SIG-M5 treated with dmso at 0.1 percent for 504 hours (cell line): ENCODE measurements at regions not wholly inside any gene's neighbourhood (a gene's known extent, or its start where the extent isn't known, plus 50 kb on each side); places are given as distances from the start of the nearest gene placed in this dataset.

Experiments
- DNase-seq: peaks from one replicate; lab custom pipeline; 2025; ENCODE audit not compliant: unreplicated experiment; lab: John Stamatoyannopoulos, UW

DNA sequence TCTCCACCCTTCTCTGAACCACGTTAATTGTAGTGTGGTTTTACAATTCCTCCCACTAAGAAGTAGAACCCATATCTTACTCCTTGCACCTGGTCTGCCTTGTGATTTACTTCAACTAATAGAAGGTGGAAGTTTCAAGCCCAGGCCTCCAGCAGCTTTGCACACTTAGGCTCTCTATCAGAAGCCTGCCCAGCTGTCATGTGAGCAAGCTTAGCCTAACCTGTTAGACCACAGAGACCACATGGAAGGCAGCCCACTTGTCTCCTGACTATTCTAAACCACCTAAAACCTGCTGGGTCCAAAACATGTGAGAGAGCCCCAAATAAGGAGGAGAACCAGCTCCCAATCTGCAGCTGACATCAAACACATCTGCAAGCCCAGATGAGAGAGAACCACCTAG is 127.6 kb upstream of the BTBD3 start:
- DNase-seq: no peak

DNA sequence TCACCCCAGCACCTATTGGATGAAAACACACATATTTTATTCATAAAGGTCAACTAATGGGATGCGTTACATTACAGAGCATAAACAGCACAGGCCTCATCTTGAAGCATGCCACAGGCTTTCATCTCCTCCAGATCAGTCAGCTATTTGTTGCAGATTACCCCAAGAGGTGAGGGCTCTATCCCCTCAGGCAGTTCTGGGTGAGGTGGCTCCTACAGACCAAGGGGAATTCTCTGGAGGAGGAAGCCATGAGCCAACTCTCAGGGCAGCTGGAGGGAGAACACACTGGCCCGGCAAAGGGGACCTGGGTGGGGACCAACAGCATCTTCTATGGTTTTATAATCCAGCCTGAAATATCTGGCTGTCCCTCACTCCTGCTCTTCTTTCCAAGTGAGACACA is 126.4 kb upstream of the BTBD3 start:
- DNase-seq: no peak

DNA sequence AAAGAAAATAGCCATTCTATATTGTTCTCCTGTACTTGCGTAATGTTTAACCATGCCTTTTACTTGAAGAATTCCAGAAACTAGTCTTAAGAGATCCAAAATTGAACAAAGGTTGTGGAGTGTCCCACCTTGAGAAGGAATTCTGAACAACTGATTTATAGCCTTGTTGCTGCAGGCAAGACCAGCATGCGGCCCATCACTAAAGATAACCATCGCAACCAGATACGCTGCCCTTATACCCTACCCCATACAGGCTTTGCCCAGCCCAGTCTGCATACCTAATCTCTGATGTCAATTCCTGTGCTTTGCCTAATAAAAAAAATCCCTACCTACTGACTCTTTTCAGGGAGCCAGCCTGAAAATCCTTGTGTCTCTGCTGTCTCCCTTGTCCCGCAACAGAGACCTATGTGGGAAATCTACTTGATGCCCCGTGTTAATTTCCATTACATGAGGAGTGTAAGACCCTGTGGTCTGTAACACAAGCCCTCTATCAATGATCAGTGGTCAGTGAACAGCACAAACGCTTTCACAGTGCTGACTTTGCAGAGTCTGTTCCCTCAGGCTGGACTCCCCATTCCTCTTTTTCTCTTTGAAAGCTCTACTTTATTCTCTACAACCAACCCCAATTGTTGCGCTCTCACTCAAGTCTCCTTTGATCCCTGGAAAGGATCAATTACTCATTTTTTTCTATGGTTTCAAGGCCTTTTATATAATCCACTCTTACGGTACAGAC is 125.7 kb upstream of the BTBD3 start:
- no peak for DNase-seq

DNA sequence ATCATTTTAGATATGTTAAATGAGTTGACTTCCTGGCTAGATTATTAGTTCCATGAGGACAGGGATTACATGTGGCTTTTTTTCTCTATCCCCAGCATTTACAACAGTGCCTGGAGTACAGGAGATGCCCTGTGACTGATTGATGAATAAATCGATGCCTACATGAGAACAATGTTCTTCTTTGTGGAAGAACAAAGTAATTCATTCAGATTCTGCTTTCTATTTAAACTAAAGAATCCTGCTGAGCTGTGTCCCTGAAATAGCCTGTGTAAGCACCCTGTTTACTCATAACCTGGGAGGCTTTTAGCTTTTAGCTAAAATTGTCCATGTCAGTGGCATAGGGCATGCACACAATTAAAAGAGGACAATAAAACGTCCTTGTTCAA is 125.1 kb upstream of the BTBD3 start:
- no peak for DNase-seq

DNA sequence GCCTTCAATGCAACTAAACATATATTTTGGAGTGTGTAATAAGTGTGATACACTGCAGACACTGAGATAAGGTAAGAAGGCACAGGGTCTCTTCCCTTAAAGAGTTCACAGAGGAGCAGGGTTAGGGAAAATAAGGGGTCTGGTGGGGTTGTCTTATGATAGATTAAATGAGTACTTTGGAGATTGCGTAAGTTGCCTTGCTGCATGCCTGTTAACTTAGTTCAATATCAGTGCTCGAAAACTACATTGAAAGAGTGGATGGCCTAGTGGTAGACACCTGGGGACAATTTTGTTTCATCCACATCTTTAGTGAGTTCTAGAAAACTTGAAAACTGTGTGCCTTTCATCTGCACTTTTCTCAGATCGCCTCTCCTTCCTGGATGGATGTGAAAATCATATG is 123.2 kb upstream of the BTBD3 start:
- no peak for DNase-seq

DNA sequence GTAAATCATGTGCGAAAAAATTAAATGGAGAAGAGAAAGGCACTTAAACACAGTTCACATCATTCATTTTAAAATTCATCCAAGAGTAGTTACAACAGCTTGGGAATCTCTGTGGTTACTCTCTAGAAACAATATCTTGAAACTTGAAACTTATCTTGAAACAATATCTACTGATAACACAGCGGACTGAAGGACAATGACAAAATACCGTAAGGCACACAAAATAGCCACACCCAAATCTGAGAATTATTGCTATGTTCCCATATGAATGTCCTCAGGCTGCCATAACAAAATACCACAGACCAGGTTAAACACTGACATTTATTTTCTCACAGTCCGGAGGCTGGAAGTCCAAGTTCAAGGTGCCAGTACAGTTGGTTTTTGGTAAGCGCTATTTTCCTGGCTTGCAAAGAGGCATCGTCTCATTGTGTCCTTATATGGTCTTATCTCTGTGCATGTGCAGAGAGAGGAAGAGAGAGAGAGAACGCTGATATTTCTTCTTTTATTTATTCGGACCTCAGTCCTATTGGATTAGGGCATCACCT is 122.5 kb upstream of the BTBD3 start:
- DNase-seq: no peak

DNA sequence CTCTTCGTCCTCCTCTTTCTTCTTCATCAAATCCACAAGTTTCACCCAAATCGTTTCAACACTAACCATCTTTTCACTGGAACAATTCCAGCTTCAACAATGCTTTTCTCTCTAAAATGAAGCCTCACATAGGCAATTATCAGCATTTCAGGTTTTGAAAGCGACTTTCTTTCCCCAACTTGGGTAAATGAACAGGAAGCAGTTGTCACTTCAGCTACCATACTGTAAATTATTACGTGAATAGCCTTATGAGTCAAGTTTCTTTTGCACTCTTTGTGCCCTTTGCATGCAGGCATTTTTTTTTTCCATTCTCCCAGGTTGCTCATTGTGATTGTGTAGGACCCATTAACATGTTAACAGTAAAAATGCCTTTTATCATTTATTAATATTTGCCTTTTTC is 121.7 kb upstream of the BTBD3 start:
- no peak for DNase-seq

DNA sequence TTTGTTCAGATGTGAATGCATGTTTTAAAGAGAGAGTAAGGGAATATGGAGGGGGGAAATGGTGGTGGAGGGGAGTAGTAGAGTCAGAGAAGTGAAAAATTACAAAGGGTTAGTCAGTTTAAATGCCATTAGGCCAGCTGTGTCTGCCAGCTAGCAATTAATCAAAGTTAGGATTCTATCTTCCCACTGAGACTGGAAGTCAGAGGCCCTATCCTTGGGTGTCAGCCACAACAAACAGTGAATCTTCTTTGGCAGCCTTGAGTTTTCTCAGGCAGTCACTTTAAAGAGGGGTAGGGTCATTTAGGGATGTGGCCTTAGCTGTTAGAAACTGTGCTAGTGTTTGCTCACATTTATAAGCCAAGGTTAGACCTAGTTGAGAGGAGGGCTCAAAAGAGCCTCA is 120.5 kb upstream of the BTBD3 start:
- no peak for DNase-seq

DNA sequence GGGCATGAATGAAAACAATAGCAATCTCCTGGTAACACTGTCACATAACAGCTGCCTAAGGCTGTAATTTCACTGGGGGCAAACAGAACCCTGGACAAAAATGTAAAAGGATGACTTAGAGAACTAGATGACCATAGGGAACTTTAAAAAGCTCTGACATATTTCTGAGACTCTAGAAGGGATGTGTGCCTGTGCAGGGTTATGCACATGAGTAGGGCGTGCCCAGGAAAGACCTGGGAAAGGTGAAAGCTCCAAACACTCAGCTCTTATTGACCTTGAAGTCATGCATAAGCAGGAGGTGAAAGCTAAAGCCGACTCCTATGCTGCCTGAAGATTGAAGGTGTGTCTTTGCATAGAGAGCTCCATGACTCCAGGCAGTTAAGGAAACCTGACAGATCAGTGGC is 118.4 kb upstream of the BTBD3 start:
- DNase-seq: no peak

DNA sequence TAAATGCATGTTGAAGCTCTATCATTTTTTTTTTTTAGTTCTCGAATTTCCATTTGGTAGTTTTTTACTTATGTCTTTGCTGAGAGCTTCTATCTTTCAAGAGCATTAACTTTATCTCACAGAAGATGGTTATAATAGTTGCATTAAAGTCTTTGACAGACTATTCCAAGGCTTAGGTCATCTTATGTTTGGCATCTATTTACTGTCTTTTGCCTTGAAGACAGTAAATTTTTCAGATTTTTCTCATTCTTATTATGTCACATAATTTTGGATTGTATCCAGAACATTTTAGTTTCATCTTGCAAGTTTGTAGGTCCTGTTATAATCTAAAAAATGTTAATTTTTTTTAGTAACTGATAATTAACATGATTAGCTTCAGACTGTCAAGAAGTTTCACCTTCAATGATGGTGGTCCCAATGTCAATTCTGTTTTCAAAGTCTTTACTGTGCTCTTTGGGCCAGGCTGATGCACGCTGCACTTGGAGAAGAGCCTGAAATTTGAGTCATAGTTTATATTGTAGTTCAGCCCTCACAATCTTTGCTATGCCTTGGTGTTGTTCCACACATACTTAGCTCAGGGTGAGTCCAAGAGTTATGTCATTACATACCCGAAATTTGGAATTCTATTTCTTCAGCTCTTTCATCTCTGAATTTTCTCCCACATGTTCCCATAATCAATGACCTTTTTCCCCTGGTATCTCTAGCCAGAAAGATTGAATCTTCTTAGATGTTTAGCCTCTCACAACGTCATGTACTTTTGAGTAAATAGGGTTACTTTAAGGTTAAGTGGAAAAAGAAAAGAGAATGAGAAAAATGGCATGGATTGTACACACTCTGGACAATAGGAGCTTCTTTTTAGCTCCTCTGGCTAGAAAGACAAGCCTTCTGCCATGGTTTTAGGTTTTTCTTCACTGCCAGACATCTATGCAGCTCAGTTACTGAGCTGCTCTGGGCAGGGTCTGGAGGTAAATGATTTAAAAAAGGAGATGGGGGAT is 110.3 kb upstream of the BTBD3 start:
- no peak for DNase-seq

DNA sequence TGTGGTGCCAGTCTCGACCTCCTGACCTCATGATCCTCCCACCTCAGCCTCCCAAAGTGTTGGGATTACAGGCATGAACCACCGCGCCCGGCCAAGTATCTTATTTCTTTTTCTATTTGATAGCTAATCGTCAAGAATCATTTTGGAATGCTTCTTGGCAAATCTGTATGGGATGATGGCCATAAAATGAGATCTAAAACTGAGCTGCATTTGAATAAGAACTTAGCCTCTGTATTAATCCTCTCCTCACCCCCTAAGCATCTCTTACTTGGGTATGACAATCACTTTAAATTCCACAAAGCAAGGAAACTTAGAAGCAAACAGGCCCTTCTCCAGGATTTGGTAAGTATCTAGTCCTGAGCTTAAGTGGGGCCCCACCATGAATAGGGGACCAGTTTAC is 108.9 kb upstream of the BTBD3 start:
- no peak for DNase-seq

DNA sequence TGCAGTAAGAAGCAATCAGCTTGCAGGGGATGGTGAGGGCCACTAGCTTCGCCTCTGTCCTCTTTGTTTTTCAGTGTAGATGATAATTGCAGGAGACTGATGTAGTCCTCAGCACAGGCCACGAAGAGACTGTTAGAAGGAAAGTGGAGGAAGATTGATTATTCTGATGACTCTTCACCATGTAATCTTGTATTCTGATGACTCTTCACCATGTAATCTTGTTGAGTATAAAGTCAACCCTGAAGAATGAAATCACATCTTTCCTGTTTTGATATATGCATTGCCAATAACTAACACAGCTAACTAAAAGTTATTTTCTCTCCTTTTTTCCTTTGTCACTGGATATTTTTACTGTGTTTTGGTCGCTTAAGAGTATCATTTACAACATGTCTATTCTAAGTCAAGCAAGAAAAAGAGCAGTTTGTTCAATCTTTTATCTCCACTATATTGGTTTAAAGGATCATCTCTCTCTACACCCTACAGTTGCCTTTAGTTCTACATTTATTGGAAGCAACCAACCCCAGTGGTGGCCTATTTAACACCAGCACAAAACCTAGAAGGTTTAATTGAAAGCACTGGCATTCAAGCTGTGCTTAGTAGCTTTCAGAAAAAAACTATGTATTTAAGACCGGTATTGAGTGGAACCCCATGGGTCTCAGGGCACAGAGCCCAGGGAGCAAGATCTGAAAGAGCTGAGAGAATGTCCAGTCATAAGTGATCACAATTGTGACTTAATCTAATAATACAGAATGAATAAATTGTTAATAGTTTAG is 107.2 kb upstream of the BTBD3 start:
- no peak for DNase-seq

DNA sequence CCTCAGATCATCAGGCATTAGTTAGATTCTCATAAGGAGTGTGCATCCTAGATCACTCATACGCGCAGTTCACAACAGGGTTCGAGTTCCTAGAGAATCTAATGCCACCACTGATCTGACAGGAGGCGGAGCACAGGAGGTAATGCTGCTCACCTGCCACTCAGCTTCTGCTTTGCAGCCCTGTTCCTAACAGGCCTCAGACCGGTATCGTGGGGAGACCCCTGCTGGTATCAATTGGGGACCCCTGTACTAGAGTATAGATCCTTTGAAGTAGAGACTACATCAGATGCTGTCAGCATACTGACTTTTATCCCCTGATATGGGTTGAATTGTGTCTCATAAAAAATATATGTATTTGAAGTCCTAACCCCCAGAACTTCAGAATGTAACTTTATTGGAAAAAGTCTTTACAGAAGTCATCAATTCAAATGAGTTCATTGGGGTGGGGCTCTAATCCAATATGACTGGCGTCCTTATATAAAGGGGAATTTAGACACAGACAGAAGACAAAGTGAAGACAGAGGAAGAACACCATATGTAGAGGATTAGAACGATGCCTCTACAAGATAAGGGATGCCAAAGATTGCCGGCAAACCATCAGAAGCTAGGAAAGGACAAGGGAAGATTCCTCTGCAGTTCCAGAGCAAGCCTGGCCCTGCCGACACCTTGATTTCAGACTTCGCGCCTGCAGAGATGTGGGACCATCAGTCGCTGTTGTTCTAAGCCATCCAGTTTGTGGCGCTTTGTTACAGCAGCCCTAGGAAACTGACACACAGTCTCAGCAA is 104.4 kb upstream of the BTBD3 start:
- DNase-seq: no peak

DNA sequence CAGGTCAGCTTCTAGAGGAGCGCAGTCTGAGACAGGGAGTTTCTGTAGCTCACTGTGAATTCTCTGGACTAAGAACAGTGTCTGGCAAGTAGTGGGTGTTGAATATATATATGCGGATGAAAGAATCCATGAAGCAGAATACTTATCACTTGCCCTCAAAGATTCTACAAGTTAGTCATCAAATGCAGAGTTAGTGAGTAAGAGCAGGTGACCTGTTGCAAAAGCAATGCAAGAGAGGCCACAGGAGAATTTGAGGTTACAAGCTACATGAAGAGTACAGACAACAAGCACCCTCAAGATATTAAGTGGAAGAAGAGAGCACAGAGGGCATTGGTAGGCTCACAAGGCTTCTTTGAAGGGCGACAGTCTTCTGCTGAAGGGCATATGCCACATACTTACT is 103.4 kb upstream of the BTBD3 start:
- no peak for DNase-seq

DNA sequence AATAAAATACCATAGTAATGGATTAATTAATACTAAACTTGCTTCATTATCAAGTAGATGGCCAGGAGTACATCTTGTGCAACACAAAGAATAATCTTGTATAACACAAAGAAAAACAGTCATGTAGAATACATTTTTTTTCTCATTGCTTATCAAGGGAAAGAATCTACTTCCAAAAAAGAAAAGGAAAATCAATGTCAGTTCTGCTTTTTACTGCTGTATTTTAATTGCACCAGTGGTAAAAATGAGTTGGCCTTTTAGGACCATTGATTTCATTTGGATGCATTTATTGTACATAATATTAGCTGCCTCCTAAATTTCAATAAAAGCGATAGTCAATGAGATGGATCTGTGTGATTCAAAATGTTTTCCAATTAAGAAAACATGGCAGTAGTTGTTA is 96.9 kb upstream of the BTBD3 start:
- DNase-seq: no peak

DNA sequence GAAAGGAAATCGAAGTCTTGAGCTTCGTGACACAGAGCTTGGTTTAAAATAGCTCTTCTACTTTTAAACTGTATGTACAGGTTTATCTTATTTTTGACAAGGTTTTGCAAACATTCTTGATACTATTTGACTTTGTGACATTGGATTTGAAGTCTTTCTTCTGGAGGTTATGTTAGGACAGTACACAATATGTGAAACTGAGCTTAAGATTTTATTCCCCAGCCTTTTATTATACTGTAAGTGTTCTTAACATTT is 95.2 kb upstream of the BTBD3 start:
- no peak for DNase-seq

DNA sequence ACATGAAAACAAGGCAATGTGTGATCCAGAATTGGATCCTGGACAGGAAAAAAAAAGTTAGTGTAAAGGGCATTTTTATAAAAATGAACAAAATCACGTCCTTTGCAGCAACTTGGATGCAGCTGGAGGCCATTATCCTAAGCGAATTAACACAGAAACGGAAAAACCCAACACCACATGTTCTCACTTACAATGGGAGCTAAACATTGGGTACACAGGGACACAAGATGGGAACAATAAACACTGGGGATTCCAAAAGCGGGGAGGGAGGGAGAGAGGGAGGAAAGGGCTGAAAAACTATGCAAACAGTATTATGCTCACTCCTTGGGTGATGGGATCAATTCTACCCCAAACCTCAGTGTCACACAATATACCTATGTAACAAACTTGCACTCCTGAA is 91.4 kb upstream of the BTBD3 start:
- DNase-seq: no peak

DNA sequence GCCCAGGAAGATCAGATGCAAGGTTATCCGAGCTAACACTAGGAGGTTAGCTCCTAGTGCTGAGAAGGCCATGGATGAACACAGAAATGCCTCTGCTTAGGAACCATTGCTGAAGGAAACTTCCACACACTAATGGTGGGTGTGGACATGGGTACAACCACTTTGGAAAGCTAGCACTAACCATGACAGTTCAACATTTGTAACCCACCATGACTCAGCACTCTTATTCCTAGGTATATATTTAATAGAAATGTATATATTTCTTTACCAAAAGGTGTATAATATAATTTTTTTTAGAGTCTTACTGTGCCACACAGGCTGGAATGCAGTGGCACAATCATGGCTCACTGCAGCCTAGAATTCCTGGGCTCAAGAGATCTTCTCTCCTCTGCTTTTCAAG is 85.3 kb upstream of the BTBD3 start:
- no peak for DNase-seq

DNA sequence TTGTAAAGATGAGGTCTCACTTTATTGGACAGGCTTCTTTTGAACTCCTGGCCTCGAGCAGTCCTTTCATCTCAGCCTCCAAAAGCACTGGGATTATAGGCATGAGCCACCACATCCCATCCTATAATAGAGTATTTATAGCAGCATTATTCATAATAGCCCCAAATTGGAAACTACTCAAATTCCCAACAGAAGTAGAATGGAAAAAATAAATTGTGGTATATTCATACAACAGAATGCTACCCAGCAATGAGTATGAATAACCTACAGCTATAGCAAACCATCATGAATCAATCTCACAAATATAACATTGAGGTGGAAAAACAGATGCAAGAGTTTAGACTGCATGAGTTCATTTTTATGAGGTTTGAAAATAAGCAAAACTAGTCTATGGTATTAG is 84.8 kb upstream of the BTBD3 start:
- DNase-seq: no peak

DNA sequence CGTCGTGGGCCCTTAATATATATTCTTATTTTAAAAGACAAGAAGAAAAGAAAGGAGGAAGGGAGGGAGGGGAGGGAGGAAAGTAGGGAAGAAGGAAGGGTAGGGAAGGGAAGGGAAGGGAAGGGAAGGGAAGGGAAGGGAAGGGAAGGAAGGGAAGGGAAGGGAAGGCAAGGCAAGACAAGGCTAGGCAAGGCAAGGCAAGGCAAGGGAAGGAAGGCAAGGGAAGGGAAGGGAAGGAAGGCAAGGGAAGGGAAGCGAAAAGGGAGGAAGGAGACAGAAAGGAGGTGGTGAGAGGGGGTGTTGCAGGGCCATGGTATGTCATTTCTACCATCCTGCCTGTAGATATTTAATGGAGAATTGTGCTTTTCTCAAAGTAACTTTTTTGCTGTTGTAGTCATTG is 83.9 kb upstream of the BTBD3 start:
- DNase-seq: no peak

DNA sequence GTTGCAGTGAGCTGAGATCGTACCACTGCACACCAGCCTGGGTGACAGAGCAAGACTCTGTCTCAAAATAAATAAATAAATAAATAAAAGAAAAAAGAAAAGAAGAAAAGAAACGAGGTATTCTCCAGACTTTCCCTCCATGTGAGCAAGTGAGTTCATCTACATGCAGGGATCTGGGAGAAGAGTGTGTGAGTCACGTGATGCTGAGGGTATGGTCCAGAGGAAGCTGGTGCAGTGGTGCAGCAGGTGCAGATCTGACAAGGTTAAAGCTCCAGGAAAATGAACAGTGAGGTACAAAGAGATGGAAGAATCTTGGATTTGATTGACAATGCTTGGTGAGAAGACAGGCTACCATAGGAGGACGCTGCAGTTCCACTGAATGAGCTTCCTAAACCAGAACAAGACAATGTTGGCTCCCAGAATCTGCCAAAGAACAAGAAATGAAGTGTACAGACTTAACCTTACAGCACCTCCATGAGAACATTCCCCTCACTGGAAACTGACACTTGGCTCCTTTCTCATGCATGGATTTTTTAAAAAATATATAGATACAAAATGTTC is 79.5 kb upstream of the BTBD3 start:
- DNase-seq: no peak
